GM18499 (cell line): ENCODE measurements at regions not wholly inside any gene's neighbourhood (a gene's known extent, or its start where the extent isn't known, plus 50 kb on each side); places are given as distances from the start of the nearest gene placed in this dataset.

Experiments
- ATAC-seq: cut with Tn5 transposase; IDR thresholded peaks from one replicate; pipeline ENCODE4 v1.9.1; 2021; ENCODE audit warnings: moderate number of reproducible peaks; ENCODE audit not compliant: insufficient read depth, unreplicated experiment

GRCh38 chr6:113146878-113147277, 710.3 kb upstream of the MARCKS start:
- no peak for ATAC-seq

- no peak for ATAC-seq
These were observed 709.6 kb upstream of the MARCKS start for GRCh38 chr6:113147544-113147943.

GRCh38 chr6:113148566-113148965, 708.6 kb upstream of the MARCKS start:
- ATAC-seq: no peak

- ATAC-seq: no peak
These were observed 707.6 kb upstream of the MARCKS start for GRCh38 chr6:113149511-113149910.

GRCh38 chr6:113160306-113161017, 696.7 kb upstream of the MARCKS start:
- ATAC-seq: no peak

GRCh38 chr6:113161018-113161315, 696.2 kb upstream of the MARCKS start:
- ATAC-seq: no peak

- ATAC-seq: no peak
These were observed 694.4 kb upstream of the MARCKS start for GRCh38 chr6:113162739-113163138.

- no peak for ATAC-seq
These were observed 689.1 kb upstream of the MARCKS start for GRCh38 chr6:113168057-113168456.

GRCh38 chr6:113169484-113169883, 687.7 kb upstream of the MARCKS start:
- ATAC-seq: no peak

GRCh38 chr6:113170454-113170853, 686.7 kb upstream of the MARCKS start:
- ATAC-seq: no peak

GRCh38 chr6:113171882-113172281, 685.3 kb upstream of the MARCKS start:
- ATAC-seq: no peak

GRCh38 chr6:113172531-113172966, 684.6 kb upstream of the MARCKS start:
- ATAC-seq: no peak

GRCh38 chr6:113178349-113178748, 678.8 kb upstream of the MARCKS start:
- no peak for ATAC-seq

- ATAC-seq: no peak
These were observed 676.0 kb upstream of the MARCKS start for GRCh38 chr6:113181164-113181563.

- ATAC-seq: no peak
These were observed 674.6 kb upstream of the MARCKS start for GRCh38 chr6:113182370-113183141.

GRCh38 chr6:113184291-113184690, 672.9 kb upstream of the MARCKS start:
- no peak for ATAC-seq

- ATAC-seq: no peak
These were observed 672.4 kb upstream of the MARCKS start for GRCh38 chr6:113184736-113185135.

GRCh38 chr6:113185299-113185698, 671.8 kb upstream of the MARCKS start:
- no peak for ATAC-seq

GRCh38 chr6:113187661-113188060, 669.5 kb upstream of the MARCKS start:
- no peak for ATAC-seq

GRCh38 chr6:113188962-113189361, 668.2 kb upstream of the MARCKS start:
- ATAC-seq: no peak

- ATAC-seq: no peak
These were observed 667.0 kb upstream of the MARCKS start for GRCh38 chr6:113190170-113190569.

- no peak for ATAC-seq
These were observed 663.1 kb upstream of the MARCKS start for GRCh38 chr6:113194090-113194489.
